Dermis blood vessel endothelial cell (primary cell): ENCODE measurements at regions not wholly inside any gene's neighbourhood (a gene's known extent, or its start where the extent isn't known, plus 50 kb on each side); places are given as distances from the start of the nearest gene placed in this dataset.

Source experiments
- DNase-seq: peaks from one replicate; pipeline ENCODE4 v3.0.0; 2010

DNA sequence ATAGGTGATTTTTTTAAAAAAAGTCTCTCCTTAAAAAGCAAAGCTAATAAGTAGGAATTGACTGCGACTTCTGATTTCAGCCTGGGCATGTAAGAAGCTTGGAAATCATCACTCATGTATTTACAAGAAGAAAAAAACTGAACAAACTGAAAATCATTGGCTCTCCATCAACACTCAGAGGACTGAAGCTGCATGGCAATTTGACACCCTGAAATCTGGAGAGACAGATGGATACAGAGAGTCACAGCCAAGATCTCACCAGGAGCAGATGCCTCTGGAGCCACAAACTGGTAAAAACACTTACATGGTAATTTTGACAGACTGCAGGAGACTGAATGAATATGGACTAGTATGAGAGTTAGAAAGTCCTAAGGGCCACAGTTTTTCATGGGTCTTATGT, 191.2 kb upstream of the TCF21 start:
- DNase-seq: no peak

DNA sequence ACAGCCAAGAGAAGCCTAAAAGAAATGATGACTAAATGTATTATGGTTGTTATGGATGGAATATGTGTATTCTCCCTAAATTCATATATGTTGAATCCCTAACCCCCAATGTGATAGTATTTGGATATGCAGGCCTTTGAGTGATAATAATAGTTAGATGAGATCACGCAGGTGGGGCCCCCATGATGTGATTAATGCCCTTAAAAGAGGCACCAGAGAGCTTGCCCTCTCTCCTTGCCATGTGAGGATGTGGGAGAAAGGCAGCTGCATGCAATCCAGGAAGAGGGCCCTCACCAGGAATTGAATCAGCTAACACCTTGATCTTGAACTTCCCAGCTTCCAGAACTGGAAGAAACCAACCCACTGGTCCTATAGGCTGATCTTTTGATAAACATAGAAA, 190.6 kb upstream of the TCF21 start:
- DNase-seq: no peak

DNA sequence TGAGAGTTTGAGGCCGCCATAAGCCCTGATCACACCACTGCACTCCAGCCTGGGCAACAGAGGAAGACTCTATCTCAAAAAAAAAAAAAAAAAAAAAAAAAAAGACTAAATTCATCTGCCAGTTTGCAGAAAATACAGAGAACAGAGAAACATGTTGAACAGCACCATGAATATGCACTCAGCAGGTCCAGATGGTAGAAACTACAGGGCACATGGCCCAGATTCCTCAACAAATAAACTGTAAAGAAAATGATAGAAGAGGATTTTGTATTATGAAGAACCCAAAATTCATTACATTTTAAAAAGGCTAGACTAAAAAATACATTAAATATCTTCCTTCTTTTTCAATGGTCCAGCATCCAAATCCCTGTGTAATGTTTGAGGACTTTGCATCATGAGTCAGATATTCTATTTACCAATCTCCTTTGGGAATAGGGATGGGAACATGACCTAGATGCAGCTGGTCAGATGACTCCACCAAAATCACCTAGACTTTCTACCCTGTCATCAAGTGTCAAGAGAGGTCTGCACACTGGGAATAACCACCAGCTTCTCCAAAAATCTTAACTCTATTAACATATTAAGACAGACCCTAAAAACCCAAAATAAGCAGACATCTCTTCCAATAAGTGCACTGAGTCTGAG, 189.1 kb upstream of the TCF21 start:
- no peak for DNase-seq

DNA sequence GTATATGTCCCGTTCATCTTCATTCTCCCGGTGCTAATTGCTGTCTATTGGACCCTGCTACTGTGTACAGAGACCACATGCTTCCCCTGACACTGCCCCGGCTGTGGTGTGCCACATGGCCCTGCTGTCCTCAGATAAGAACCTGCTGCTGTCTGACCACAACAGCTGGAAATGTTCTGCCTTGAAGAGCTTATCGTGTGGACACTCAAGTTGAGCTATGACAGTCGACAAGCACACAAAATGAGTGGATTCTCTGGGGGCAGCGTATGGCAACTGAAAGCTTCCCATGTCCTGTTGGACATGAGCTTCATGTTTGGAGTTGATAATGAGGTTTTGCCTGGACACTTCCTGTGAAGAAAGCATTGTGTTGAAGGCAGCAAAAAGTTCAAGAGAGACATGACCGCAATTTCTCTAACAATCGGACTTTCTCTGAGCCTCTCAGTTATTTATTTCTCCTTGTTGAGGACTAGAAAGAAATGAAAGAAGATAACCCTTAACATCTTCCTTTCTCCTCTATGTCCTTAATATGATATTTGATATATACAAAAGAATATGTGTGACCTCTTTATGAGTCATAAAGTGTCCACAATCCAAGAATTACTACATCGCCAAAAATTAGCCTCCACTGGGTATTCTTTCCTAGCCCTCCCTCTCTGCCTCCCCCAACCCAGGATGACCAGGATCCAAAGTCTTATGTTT, 187.1 kb upstream of the TCF21 start:
- no peak for DNase-seq

DNA sequence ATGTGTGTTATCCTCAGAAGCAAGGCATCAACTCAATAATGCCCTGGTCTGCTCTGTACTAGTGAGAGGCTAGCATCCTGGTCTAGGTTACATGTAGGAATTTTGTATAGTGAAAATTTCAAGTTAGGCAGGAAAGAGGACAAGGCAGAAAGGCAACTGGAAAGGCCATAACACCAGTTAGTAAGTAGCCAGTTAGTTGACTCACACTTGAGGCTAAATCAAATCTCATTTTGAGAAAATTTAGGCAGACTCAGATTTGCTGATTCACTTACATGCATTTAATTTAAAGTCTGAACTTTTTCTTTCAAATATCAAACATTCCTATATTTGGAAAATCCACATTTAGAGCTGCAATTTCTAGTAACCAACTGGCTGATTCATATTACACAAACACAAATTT, 184.5 kb upstream of the TCF21 start:
- no peak for DNase-seq

DNA sequence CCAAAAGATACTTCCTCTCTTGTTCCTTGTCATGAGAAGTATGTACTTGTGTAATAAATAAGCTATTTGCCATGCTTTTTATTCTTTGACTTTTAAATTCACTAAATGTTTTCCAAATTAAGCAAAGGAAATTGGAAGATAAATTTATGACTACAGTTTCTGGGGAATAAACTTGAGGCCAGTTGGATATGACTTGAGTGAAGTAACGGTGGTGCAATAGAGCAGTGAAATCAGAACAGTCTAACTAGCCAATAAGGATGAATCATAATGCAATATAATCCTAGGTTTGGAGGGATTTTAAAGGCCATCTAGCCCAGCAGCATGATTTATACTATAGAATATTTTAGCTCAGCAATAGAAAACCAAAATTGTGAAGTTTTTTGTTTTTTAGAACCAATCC, 183.8 kb upstream of the TCF21 start:
- DNase-seq: no peak

DNA sequence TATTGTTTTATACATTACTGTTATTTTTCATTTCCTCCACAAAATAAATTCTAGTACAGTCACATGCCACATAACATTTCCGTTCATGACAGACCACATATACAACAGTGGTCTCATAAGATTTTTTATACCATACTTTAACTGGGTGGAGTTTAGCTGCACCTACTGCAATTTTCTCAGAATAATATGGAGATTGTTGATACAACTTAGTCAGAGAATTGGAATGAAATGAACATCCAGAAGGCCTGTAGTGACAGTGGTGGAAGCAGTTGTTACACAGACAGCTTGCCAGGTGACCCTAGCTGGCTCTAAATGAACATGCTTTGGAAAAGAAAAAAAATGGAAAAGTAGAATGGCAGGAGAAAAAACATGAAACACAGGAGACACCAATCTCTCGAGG, 183.2 kb upstream of the TCF21 start:
- DNase-seq: no peak

DNA sequence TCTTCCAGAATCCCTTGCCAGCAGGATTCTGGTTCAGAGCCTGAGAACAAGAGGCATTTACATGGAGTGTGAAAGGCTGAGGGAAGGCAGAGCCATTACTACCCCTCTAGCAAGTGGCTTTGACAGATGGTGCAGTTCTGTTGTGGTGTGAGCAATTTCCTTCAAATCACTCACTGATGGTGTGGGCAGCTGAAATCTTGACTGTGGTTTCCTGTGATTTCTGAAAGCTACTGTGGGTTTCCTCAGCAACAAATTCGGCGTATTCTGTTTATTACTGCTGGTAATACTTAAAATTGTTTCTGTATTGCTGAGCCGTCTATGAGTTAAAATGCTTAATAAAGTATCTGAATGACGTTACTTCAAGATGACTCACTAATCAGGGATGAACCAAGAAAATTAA, 181.5 kb upstream of the TCF21 start:
- peak; percentile 34 for DNase-seq

DNA sequence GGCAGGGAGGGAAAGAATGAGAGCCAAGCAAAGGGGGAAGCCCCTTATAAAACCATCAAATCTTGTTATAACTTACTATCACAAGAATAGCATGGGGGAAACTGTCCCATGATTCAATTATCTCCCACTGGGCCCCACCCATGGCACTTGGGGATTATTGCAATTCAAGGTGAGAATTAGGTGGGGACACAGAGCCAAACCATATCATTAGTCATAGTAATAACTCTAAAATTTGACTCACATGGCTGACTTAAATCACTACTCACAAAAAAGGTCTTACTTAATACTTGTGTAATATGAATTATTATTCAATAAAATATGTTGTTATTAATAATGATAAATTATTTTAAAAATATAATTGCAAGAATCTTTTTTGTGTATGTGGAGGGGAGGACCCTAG, 178.1 kb upstream of the TCF21 start:
- no peak for DNase-seq

DNA sequence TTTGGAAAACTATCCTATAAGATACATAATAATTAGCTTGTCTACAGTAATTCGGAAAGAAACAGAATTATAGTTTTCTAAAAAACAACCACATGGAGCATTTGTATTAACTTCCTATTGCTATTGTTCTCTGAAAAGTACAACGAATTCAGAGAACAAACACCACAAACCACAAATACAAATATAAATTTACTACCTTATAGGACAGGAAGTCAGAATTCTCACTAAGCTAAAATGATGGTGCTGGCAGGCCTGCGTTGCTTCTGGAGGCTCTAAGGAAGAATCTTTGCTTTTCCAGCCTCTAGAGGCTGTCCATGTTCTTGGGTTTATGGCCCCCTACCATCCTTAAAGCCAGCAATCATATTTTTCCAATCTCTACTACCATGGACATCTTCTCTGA, 173.6 kb upstream of the TCF21 start:
- no peak for DNase-seq

DNA sequence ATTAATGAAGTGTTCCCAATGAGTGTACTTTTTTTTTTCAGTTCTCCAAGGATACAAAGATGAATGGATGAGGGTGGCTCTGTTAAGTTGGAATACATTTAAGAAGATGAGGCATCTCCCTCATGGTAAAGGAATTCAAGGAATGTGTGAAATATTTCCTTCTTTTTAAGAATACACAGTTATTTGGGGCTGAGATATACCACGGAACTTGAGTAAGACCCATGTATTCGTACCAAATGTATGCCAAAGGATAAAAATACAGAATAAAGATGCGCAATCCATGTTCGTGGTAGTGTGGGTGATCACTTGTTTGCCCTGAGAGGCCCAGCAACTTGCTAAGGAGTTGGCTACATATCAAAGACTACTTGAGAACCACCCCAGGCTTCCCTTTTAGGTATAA, 164.2 kb upstream of the TCF21 start:
- no peak for DNase-seq

DNA sequence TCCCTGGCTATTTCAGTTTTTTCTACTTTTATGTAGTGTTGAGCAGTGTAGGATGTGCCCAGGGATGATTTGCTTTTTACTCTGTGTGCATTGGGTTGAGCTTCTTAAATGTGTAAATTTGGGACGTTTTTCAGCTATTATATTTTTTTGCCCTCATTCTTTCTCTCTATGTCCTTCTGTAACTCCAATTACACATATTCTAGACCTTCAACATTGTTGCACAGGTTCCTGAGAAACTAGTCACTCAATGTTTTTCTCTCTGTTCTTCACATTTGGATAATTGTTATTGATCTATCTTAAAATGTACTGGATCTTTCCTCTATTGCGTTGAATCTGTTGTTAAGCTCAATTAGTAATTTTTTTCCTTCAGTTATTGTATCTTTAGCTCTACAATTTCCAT, 162.7 kb upstream of the TCF21 start:
- no peak for DNase-seq

DNA sequence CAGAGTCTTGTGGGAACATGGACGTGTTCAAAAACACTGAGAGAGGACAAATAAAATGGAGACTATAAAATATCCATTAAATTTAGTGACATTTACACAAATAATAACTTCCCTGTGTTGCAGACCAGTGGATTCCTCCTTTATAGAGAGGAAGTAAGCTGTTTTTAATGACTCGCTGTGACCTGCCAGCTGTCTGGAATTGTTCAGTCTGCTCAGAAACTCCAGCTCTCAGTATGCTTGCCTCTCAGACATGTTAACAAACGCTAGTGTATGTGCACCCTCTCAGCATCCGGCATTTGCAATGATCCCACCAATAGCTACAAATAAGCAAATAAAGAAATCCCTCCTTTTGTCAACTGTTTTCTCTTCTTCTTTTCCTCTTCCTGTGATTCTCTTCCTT, 158.0 kb upstream of the TCF21 start:
- no peak for DNase-seq

DNA sequence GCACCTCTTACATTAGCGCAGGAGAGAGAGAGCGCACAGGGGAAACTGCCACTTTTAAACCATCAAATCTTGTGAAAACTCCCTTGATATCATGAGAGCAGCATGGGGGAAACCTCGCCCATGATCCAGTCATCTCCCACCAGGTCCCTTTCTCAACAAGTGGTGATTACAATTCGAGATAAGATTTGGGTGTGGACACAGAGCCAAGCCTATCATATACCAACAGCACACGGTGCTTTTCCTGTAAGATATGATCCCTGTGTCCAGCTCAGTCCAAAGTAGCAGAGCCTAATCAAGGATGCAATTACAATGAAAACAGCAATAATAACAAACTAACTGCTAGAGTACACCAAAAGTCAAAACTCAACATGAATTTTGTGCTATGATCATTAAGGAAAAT, 148.7 kb upstream of the TCF21 start:
- DNase-seq: no peak

DNA sequence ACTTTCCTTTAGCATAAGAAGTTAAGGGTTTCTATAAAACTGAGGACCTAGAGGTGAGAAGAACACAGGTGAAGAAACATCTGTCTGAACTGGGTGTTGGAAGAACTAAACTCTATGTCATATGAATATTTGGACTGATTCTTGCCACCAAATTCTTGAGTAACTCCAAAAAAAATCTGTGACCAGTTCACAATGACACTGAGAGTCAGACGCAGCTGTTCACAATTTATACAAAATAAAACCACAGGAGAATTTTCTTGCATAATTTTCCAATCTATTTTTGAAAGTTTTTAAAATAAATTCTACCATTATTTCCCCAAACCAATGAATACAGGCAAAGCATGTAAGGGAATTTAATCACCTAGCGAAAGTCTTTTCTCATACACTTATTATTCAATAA, 148.1 kb upstream of the TCF21 start:
- DNase-seq: no peak

DNA sequence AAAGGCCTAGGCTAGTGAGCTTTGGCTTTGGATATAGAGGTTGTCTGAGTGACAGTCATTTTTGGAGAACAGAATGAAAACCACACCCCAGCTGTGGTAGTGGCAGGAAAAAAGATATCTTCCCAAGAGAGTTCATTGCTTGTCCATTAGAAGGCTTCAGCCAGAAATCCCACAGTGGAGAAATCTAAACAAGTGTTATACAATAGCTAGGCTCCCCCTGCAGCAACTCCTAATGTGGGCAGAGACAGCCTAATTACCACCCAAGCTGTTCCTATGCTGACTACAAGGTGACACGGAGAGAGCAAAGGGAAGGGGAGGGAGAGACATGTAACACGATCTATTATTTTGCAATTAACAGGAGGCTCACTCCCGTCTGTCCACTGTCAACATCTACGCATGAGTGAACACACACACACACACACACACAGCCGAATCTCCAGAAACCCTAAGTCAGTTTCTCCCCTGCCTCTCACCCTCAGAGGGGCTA, 147.5 kb upstream of the TCF21 start:
- DNase-seq: no peak

DNA sequence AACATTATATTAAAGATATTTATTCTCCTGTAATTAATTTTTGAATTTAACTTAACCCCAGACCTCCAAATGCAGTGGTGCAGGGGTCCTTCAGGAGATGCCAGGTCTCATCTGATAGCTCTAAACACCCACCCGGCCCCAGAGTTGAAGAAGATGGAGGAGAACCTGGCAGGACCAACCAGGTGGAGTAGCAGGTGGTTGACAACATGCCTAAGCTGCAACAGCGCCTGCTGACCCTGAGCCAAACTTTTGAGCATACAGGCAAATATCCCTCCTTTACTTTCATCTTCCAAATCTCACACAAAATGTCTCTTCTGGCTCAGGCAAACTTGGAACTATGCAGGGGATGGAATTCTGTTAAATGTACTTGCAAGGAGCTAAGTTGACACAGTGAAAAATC, 145.3 kb upstream of the TCF21 start:
- no peak for DNase-seq

DNA sequence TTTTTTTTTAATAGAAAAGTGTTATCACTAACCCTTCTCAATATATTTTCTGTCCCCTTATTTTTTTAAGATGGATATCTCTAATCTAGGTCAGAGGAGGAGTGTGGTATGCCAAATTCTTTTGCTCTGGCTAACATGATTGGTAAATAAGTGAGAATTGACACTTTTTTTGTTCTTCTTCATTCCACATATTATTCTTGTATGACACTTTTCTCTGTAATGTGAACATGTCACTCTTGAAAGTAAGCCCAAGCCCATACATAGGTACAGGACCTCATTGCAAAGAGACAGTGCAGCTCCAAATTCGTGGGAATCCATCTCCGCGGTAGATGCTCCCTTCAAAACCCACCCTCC, 142.5 kb upstream of the TCF21 start:
- no peak for DNase-seq

DNA sequence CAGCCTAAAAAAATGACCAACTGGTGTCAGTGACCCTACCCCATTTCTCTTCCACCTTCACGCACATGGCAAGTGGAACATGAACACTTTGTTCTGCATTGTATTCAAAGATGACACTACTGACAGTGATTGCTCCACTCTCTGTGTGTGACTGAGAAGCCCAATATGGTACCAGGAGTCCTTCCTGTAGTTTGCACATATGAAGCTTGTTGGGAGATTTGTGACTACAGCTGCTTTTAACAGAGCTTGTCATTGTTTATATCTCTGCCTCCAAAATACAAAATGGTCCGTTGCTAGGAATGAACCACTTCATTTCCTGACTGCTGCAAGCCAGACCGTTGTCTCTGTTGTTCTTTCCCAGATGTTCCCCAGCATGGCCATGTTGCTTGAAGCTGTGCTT, 140.3 kb upstream of the TCF21 start:
- DNase-seq: no peak

DNA sequence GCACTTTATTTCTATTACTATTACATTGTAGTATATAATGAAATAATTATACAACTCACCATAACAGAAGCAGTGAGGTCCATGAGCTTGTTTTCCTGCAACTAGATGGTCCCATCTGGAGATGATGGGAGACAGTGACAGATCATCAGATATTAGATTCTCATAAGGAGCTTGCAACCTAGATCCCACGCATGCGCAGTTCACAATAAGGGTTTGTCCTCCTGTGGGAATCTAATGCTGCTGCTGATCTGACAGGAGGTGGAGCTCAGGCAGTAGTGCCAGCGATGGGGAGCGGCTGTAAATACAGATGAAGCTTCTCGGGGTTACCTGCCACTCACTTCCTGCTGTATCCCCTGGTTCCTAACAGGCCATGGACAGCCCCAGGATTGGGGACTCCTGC, 139.5 kb upstream of the TCF21 start:
- DNase-seq: no peak

DNA sequence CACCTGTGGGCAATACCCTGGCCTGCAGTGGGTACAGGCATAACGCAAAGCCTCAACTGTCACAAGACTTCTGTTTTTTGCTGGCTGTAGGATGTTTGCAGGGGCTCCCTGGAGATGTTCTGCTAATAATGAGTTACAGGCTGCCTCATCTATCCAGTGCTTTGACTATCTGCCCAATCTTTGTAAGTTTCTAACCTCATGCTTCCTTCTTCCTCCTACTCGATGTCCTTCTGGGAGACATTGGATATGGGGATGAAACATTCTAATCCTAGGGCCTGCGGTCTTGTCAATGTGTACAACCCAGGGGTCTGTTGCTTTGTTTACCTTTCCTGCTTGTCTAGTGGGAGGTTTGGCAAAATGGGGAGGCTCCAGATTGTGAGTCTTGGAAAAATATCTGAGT, 136.8 kb upstream of the TCF21 start:
- DNase-seq: no peak

DNA sequence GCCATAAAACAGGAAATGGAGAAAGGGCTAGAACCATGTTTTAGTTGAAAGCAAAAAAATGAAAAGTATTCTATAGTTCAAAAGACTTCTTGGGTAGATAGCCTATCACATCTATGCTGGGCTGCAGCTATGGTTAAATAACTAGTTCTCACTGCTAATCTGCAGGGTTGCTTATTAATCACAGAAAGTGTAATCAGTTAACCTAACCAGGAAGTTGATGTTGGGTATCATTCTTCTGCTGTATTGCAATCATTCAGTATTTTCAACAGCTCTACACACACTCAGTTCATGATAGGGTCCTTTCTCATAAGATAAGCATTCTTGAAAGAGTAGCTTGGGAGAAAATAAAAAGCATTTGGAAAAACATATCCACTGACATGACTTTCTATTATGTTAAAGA, 135.2 kb upstream of the TCF21 start:
- DNase-seq: no peak

DNA sequence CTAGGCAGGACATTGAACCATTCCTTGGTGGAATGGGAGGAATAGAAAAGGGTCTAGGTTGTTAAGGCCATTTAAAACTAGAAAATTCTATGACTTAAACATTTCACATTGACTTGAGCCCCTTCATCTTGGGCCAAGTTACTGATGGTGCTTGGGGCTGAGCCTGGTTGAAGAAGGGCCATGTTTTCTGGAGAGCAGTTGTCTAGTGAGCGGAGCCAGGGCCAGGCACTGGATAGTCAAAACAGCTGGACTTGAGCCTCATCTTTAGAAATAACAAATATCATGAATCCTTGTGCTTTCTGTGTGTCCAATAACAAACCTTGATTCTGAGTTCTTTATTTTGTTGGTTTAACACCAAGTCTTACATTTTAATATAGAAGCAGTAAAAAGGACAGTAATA, 134.6 kb upstream of the TCF21 start:
- DNase-seq: no peak

DNA sequence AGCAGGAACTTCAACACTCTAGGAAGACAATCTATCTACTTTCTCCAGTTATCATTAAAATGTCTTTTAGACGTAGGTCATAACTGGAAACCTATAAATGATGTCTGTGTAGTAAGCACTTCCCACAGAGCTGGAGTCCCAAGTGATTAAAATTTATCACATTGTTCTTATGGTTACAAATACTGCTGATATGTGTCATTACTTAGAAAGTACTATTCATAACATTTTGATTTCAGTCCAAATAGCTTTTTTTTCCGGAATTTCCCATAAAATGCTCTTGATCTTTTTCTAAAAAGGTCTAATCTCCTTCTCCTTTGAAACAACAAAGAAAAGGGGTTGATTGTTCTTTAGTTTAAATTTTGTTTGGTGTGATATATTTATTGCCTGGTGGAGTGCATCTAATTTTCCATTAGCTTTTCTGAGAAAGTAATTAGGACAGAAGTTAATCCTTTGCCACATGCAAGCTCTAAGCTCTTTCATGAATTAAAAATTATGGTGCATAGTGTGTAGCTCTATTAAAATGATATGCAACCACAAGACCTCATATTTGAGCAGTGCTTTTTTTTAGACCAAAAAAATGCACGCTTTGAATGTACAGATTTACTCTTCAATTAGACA, 132.7 kb upstream of the TCF21 start:
- DNase-seq: no peak

DNA sequence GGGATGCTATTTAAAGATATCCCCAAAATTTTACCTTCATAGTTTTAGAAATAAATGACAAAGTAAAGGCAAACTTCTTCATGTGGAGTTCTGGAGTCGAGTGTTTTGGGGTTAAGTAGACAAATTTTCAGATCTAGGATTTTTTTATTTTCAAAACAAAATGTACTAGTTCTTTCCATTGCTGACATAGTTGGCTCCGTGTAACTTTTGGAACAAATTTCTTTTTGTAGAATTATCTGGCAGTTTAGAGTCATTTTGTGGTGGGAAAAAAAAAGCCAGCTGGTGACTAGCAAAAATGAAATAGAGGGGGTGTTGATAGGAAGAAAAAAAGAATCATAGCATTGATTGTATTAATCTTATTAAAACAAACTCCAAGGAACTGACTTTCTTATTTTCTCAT, 131.6 kb upstream of the TCF21 start:
- DNase-seq: no peak
